Fibroblast of lung (primary cell): ENCODE measurements at regions not wholly inside any gene's neighbourhood (a gene's known extent, or its start where the extent isn't known, plus 50 kb on each side); places are given as distances from the start of the nearest gene placed in this dataset.

Experiments used
- DNase-seq, 2 donors: peaks; one replicate each; pipeline versions ENCODE4 v3.0.0 to v3.0.0-alpha.2; 2010; ENCODE audit warnings: low read depth in 2 of 2
- H2AFZ ChIP-seq: 2 replicates; pipeline ENCODE4 v1.5.1; 2012; ENCODE audit warnings: low read length, control low read depth, inconsistent platforms
- H3K27ac ChIP-seq: 2 replicates; pipeline ENCODE4 v1.5.1; 2011; ENCODE audit warnings: low read length, control low read depth; ENCODE audit not compliant: insufficient read depth
- H3K27me3 ChIP-seq: 2 replicates; pipeline ENCODE4 v1.5.1; 2011; ENCODE audit warnings: mild to moderate bottlenecking, low read length; ENCODE audit not compliant: control insufficient read depth, insufficient read depth
- H3K36me3 ChIP-seq: 2 replicates; pipeline ENCODE4 v1.5.1; 2011; ENCODE audit warnings: low read length; ENCODE audit not compliant: control insufficient read depth, insufficient read depth
- H3K4me1 ChIP-seq: 2 replicates; pipeline ENCODE4 v1.5.1; 2011; ENCODE audit warnings: low read length; ENCODE audit not compliant: control insufficient read depth, insufficient read depth; ENCODE audit errors: extremely low read depth
- H3K4me2 ChIP-seq: 2 replicates; pipeline ENCODE4 v1.5.1; 2011; ENCODE audit warnings: low read length, control low read depth; ENCODE audit not compliant: insufficient read depth; ENCODE audit errors: extremely low read depth
- H3K4me3 ChIP-seq, 4 experiments: fragments of 200-600 bp in 1 of 4; sonication (generic) in 1 of 4; replicated peaks in 1 of 4; 2 replicates each; pipeline ENCODE4 v1.5.1; 2011 to 2016; ENCODE audit warnings: low read length in 4 of 4, low read depth in 3 of 4, mild to moderate bottlenecking in 3 of 4, control low read depth in 2 of 4, inconsistent platforms in 1 of 4, mixed read lengths in 1 of 4; ENCODE audit not compliant: insufficient read depth in 1 of 4; ENCODE audit errors: control extremely low read depth in 1 of 4
- H3K79me2 ChIP-seq: 2 replicates; pipeline ENCODE4 v1.5.1; 2012; ENCODE audit warnings: mild to moderate bottlenecking, low read length, inconsistent platforms; ENCODE audit not compliant: control insufficient read depth, insufficient read depth
- H3K9ac ChIP-seq: 2 replicates; pipeline ENCODE4 v1.5.1; 2011; ENCODE audit warnings: mild to moderate bottlenecking, low read length, control low read depth; ENCODE audit not compliant: insufficient read depth
- H3K9me3 ChIP-seq: 2 replicates; pipeline ENCODE4 v1.5.1; 2012; ENCODE audit warnings: low read depth, low read length; ENCODE audit not compliant: control insufficient read depth, insufficient read depth
- H4K20me1 ChIP-seq: 2 replicates; pipeline ENCODE4 v1.5.1; 2011; ENCODE audit warnings: low read length; ENCODE audit not compliant: control insufficient read depth, insufficient read depth; ENCODE audit errors: extremely low read depth
- CTCF ChIP-seq, 2 donors: IDR thresholded peaks in 1 of 2; conservative IDR thresholded peaks in 1 of 2; 1 replicate in 1 of 2; 2 replicates in 1 of 2; pipeline ENCODE4 v1.5.1; 2011 to 2012; ENCODE audit warnings: low read length in 2 of 2, control low read depth in 1 of 2, inconsistent platforms in 1 of 2, low read depth in 1 of 2, mild to moderate bottlenecking in 1 of 2
- EZH2 ChIP-seq: IDR thresholded peaks from 2 replicates; pipeline ENCODE4 v1.5.1; 2012; ENCODE audit warnings: low read length, control low read depth, mild to moderate bottlenecking; ENCODE audit errors: missing control alignments

GRCh38 chr6:81063891-81064290 lies 688.6 kb downstream of the TENT5A start:
- no peaks in the 10 kb centered on the region for H3K4me1 ChIP-seq
- peak in 1 of 2 donors; percentile 4 for DNase-seq
- H2AFZ ChIP-seq: no peak overlapping the region
- H3K27ac ChIP-seq: no peak overlapping the region
- no peaks in the 10 kb centered on the region for H3K36me3 ChIP-seq
- no peak overlapping the region for H3K4me2 ChIP-seq
- no peak overlapping the region for H3K9ac ChIP-seq
- H3K27me3 ChIP-seq: no peaks in the 10 kb centered on the region
- no peak for TF ChIP-seq CTCF (conservative IDR thresholded peaks at IDR 0.05 in 1 of 2, IDR thresholded peaks at IDR 0.05 in 1 of 2; ENCODE audit: low read depth in 1 of 2, low read length in 2 of 2)
- no peak for TF ChIP-seq EZH2
- no peaks in the 10 kb centered on the region for H3K9me3 ChIP-seq
- H4K20me1 ChIP-seq: no peaks in the 10 kb centered on the region
- no peak overlapping the region for H3K4me3 ChIP-seq
- H3K79me2 ChIP-seq: no peaks in the 10 kb centered on the region

GRCh38 chr6:81054036-81054435 lies 698.4 kb downstream of the TENT5A start:
- H3K4me3 ChIP-seq: no peak overlapping the region
- TF ChIP-seq CTCF (conservative IDR thresholded peaks at IDR 0.05 in 1 of 2, IDR thresholded peaks at IDR 0.05 in 1 of 2; ENCODE audit: low read depth in 1 of 2, low read length in 2 of 2) (no peak), EZH2 (no peak)

DNA sequence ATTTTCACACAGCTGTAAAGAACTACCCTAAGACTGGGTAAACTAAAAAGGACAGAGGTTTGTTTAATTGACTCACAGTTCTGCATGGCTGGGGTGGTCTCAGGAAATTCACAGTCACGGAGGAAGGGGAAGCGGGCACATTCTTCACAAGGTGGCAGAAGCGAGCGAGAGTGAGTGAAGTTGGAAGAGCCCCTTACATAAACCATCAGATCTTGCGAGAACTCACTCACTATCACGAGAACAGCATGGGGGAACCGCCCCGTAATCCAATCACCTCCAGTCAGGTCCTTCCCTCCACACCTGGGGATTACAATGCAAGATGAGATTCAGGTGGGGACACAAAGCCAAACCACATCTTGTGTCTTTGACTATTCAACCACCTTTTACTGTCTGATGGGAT lies 700.5 kb downstream of the TENT5A start:
- H3K79me2 ChIP-seq: no peaks in the 10 kb centered on the region
- TF ChIP-seq CTCF (conservative IDR thresholded peaks at IDR 0.05 in 1 of 2, IDR thresholded peaks at IDR 0.05 in 1 of 2; ENCODE audit: low read depth in 1 of 2, low read length in 2 of 2) (no peak), EZH2 (no peak)
- H3K4me3 ChIP-seq: no peak overlapping the region
- H4K20me1 ChIP-seq: no peaks in the 10 kb centered on the region
- no peaks in the 10 kb centered on the region for H3K36me3 ChIP-seq
- H3K27ac ChIP-seq: no peak overlapping the region
- DNase-seq: no peak
- no peak overlapping the region for H2AFZ ChIP-seq
- H3K4me2 ChIP-seq: no peak overlapping the region
- H3K4me1 ChIP-seq: no peaks in the 10 kb centered on the region
- no peaks in the 10 kb centered on the region for H3K27me3 ChIP-seq
- H3K9me3 ChIP-seq: no peaks in the 10 kb centered on the region
- H3K9ac ChIP-seq: no peak overlapping the region

More at GRCh38 chr6:81054036-81054435, 698.4 kb downstream of the TENT5A start:
- no peak for DNase-seq
- Histone ChIP-seq H3K36me3 (no peaks in the 10 kb centered on the region), H3K9ac (no peak overlapping the region), H3K4me2 (peak overlapping the region; percentile 1), H3K27me3 (no peaks in the 10 kb centered on the region), H3K4me1 (no peaks in the 10 kb centered on the region), H3K27ac (no peak overlapping the region), H3K9me3 (no peaks in the 10 kb centered on the region), H2AFZ (peak overlapping the region; percentile 45), H4K20me1 (no peaks in the 10 kb centered on the region), H3K79me2 (no peaks in the 10 kb centered on the region)
